Lower leg skin (tissue), 4 donors: ENCODE measurements at regions not wholly inside any gene's neighbourhood (a gene's known extent, or its start where the extent isn't known, plus 50 kb on each side); places are given as distances from the start of the nearest gene placed in this dataset.

Source experiments
- DNase-seq, 2 donors: peaks; one replicate each; pipeline ENCODE4 v3.0.0-alpha.2; 2019; ENCODE audit warnings: low spot score in 2 of 2
- H3K4me3 ChIP-seq: fragments of 200-600 bp; sonication (generic); 2 replicates; pipeline ENCODE4 v1.5.1; 2017; ENCODE audit warnings: mild to moderate bottlenecking, low read depth; ENCODE audit not compliant: poor library complexity, severe bottlenecking
- CTCF ChIP-seq, 3 donors: fragments of 450-650 bp; IDR thresholded peaks; one replicate each; pipeline ENCODE4 v1.5.1; 2016; ENCODE audit warnings: antibody characterized with exemption in 3 of 3, mild to moderate bottlenecking in 3 of 3, moderate library complexity in 2 of 3
- POLR2A ChIP-seq, 2 donors: fragments of 450-650 bp; IDR thresholded peaks; one replicate each; pipeline ENCODE4 v1.6.1; 2016 to 2017; ENCODE audit warnings: antibody characterized with exemption in 2 of 2, mild to moderate bottlenecking in 1 of 2, moderate library complexity in 1 of 2
- WGBS, 2 donors: methylation state at CpG; one replicate each; pipeline ENCODE4 v1.1.5; 2018; 5-methylcytosine and 5-hydroxymethylcytosine counted together
- intact Hi-C: fragments of 100-400 bp; cut with DNase I; formaldehyde crosslinking; loops from one replicate; pipeline ENCODE4 v1.15.0; 2023; ENCODE audit warnings: low total_unique reads

DNA sequence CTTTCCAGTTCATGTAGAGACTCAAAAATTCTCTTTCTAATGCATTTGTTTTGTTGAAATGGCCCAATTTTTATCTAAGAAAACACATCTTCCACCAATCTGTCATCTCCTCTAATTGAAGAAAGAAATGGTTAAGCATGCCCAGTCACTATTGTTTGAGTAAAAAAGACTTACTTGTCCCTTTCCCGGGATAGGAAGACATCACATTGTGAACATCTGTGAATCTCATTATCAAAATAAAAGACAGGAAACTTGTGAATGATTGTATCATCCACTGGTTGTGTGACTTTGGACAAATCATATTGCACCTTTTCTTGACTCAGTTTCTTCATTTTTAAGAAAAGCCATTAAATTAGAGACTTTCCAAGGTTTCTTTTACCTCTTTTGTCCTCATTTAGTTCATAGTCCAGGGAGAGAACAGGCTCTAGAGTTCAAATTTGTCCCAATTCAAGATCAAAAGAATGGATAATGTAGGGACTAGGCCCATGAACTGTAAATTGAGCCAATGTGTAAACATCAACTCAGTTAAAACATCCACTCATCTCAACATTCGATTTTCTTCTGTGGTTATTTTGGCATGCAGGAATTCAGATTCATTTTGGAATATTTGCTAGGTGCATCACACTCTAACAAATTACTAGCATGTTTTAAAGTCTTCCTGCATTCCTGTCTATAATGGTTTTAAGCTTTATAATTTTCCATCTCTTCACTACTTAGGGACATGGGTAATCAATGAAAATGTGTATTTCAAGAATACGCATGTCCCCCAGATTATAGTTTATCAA, 838.0 kb upstream of the WWC1 start:
- 69 to 73% methylated on average over 3 of the region's 3 CpGs for WGBS, 2 donors
- H3K4me3 ChIP-seq: no peak overlapping the region
- intact Hi-C loops: no loop called here
- no peak for DNase-seq
- no peak for TF ChIP-seq POLR2A (IDR thresholded peaks at IDR 0.05)
- TF ChIP-seq CTCF (IDR thresholded peaks at IDR 0.05): no peak

GRCh38 chr5:167458412-167458811, 833.0 kb upstream of the WWC1 start:
- intact Hi-C loops: no loop called here
- TF ChIP-seq CTCF (IDR thresholded peaks at IDR 0.05) (no peak), POLR2A (IDR thresholded peaks at IDR 0.05) (no peak)
- WGBS, 2 donors: 72 to 78% methylated on average over 4 of the region's 4 CpGs
- no peak overlapping the region for H3K4me3 ChIP-seq
- DNase-seq: no peak

DNA sequence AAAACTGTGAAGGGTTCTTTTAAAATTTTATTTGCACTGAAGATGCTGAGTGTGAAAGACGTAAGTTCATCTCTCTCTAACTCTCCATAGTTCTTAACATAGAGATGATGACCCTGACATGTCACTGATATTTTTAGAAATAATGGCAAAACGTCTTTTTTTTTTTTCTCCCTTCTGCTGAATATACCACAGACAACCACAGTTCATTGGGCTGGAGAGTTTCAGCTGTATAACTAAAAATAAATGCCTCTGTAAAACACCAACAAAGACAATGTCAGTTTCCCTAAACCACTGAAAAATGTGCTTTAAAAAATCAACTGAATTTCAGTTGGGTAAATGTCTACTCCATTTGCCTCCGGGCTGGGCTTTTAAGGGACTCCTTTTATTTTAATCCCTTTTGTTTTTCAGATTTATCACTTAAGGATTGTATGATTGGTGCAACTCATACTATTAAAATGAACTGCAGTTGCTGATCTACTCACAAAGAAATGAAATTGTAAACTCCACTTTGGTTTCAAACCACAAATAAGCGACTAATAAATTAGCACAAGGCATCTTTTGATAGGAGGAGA, 830.9 kb upstream of the WWC1 start:
- TF ChIP-seq POLR2A (IDR thresholded peaks at IDR 0.05): no peak
- no peak for TF ChIP-seq CTCF (IDR thresholded peaks at IDR 0.05)
- intact Hi-C loops: no loop called here
- DNase-seq: no peak
- H3K4me3 ChIP-seq: no peak overlapping the region
- WGBS, 2 donors: 60% methylated on average over 4 of the region's 4 CpGs

DNA sequence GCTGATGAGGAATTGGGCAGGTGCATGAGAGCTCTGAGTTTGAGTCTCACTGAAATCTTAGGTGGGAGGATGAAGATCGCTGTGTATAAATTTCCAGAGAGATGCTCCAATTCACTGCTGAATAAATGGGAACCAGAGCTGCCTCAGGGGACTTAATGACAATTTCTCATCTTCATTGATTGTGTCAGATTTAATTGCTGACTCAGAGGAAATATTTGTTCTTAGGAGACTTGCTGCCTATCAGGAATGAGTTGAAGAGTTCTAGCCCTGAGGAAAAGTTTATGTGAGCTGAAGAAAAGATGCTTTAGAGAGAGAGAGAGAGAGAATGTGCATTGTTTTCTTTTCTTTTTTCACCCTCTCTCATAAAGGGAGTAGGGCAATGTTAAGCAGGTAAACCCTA, 827.5 kb upstream of the WWC1 start:
- WGBS, 2 donors: 89 to 94% methylated on average over 1 of the region's 1 CpG
- H3K4me3 ChIP-seq: no peak overlapping the region
- no peak for DNase-seq
- TF ChIP-seq POLR2A (IDR thresholded peaks at IDR 0.05) (no peak), CTCF (IDR thresholded peaks at IDR 0.05) (no peak)
- intact Hi-C loops: no loop called here

DNA sequence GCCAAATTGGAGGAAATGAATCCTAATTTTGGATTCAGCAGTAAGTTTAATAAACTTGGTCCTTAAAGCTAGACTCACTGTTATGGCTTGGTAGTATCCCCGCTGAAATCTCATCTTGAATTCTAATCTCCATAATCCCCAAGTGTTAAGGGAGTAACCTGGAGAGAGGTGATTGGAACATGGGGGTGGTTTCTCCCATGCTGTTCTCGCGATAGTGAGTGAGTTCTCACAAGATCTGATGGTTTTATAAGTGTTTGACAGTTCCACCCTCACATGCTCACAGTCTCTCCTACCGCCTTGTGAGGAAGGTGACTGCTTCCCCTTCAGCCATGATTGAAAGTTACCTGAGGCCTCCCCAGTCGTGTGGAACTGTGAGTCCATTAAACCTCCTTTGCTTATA, 824.5 kb upstream of the WWC1 start:
- DNase-seq: no peak
- 63 to 64% methylated on average over 5 of the region's 5 CpGs for WGBS, 2 donors
- intact Hi-C loops: no loop called here
- TF ChIP-seq CTCF (IDR thresholded peaks at IDR 0.05): no peak
- TF ChIP-seq POLR2A (IDR thresholded peaks at IDR 0.05): no peak
- no peak overlapping the region for H3K4me3 ChIP-seq
